HepG2 (cell line): ENCODE measurements at regions not wholly inside any gene's neighbourhood (a gene's known extent, or its start where the extent isn't known, plus 50 kb on each side); places are given as distances from the start of the nearest gene placed in this dataset.

Source experiments
- ATAC-seq: fragments of 200-7000 bp; cut with Tn5 transposase; 3 replicates; pipeline ENCODE4 v1.9.1; 2020; ENCODE audit warnings: mild to moderate bottlenecking, moderate library complexity
- BruUV-seq: library from RNA; stranded (reverse); fragments of 400-500 nt; replicated peaks from 2 replicates; lab custom pipeline; 2021; lab: Mats Ljungman, UMichigan
- CTCF ChIA-PET: fragments of 300-600 bp; formaldehyde crosslinking; extraction: SDS; loops from one replicate; lab custom pipeline; 2021; ENCODE audit warnings: low total read pairs, inconsistent platforms, low intra/inter-chr PET ratio; lab: Yijun Ruan, JAX
- POLR2A ChIA-PET: fragments of 350-600 bp; sonication (Branson Sonifier 250); formaldehyde crosslinking; loops from one replicate; lab custom pipeline; 2020; ENCODE audit warnings: antibody characterized with exemption, inconsistent platforms; lab: Yijun Ruan, JAX
- DNase-seq: peaks from one replicate; pipeline ENCODE4 v3.0.0-alpha.2; 2015; ENCODE audit warnings: low spot score
- FAIRE-seq: peaks from 3 replicates; lab custom pipeline; 2011; peaks lifted over from hg19 to GRCh38; lab: Jason Lieb, UNC
- H2AFZ ChIP-seq: one replicate; pipeline ENCODE4 v1.6.1; 2011; ENCODE audit warnings: low read length, inconsistent platforms
- H3K27ac ChIP-seq: fragments of 300-600 bp; 3 replicates; pipeline ENCODE4 v1.8.0; 2011; ENCODE audit warnings: mixed run types, mild to moderate bottlenecking, mixed read lengths, low read length, inconsistent platforms; ENCODE audit not compliant: insufficient read depth; ENCODE audit errors: extremely low read length
- H3K27me3 ChIP-seq, 2 experiments: fragments of 200-600 bp in 1 of 2; 2 replicates in 1 of 2; 3 replicates in 1 of 2; pipeline versions ENCODE4 v1.6.0 to v1.8.0; 2011; ENCODE audit warnings: low read length in 2 of 2, mild to moderate bottlenecking in 2 of 2, moderate library complexity in 2 of 2, inconsistent platforms in 1 of 2; ENCODE audit not compliant: insufficient read depth in 2 of 2, control insufficient read depth in 1 of 2
- H3K36me3 ChIP-seq, 2 experiments: fragments of 200-600 bp in 1 of 2; replicated peaks in 1 of 2; 2 replicates in 1 of 2; 3 replicates in 1 of 2; pipeline versions ENCODE4 v1.5.1 to v1.8.0; 2011; ENCODE audit warnings: low read length in 2 of 2, inconsistent platforms in 1 of 2; ENCODE audit not compliant: insufficient read depth in 2 of 2, control insufficient read depth in 1 of 2
- H3K4me1 ChIP-seq: 2 replicates; pipeline ENCODE4 v1.5.1; 2012; ENCODE audit warnings: low read length, inconsistent platforms; ENCODE audit not compliant: insufficient read depth
- H3K4me2 ChIP-seq: 2 replicates; pipeline ENCODE4 v1.6.0; 2011; ENCODE audit warnings: low read depth, low read length, inconsistent platforms
- H3K4me3 ChIP-seq, 3 experiments: fragments of 200-600 bp in 1 of 3; sonication (generic), shearing (Covaris generic) in 1 of 3; replicated peaks in 1 of 3; 2 replicates each; pipeline ENCODE4 v1.5.1; 2011 to 2016; ENCODE audit warnings: low read length in 3 of 3, inconsistent platforms in 2 of 3, low read depth in 2 of 3, mild to moderate bottlenecking in 2 of 3, control low read depth in 1 of 3, mixed read lengths in 1 of 3; ENCODE audit not compliant: insufficient read depth in 1 of 3
- H3K79me2 ChIP-seq: one replicate; pipeline ENCODE4 v1.6.1; 2011; ENCODE audit warnings: low read length, inconsistent platforms; ENCODE audit not compliant: insufficient read depth
- H3K9ac ChIP-seq: 2 replicates; pipeline ENCODE4 v1.6.0; 2011; ENCODE audit warnings: mild to moderate bottlenecking, low read depth, low read length, inconsistent platforms; ENCODE audit not compliant: insufficient read depth
- H3K9me3 ChIP-seq: 2 replicates; pipeline ENCODE4 v1.5.1; 2012; ENCODE audit warnings: mild to moderate bottlenecking, low read length
- H4K20me1 ChIP-seq: 2 replicates; pipeline ENCODE4 v1.6.0; 2011; ENCODE audit warnings: inconsistent platforms, mild to moderate bottlenecking, low read length, moderate library complexity; ENCODE audit not compliant: insufficient read depth
- KDM5A ChIP-seq: fragments of 200-600 bp; sonication (generic); IDR thresholded peaks from 2 replicates; pipeline ENCODE4 v1.7.0; 2018; ENCODE audit warnings: antibody characterized with exemption, mild to moderate bottlenecking, low read length, borderline replicate concordance
- NONO ChIP-seq, 2 experiments: fragments of 450-650 bp in 1 of 2; sonication (generic) in 1 of 2; formaldehyde crosslinking in 1 of 2; IDR thresholded peaks in 1 of 2; conservative IDR thresholded peaks in 1 of 2; 2 replicates each; pipeline versions ENCODE4 v1.6.1 to v1.8.0; 2017 to 2022; ENCODE audit warnings: mild to moderate bottlenecking in 1 of 2, missing genetic modification reagents in 1 of 2, moderate library complexity in 1 of 2
- NPAS2 ChIP-seq: sonication (generic); formaldehyde crosslinking; IDR thresholded peaks from 2 replicates; pipeline ENCODE4 v1.8.0; 2022; ENCODE audit warnings: mild to moderate bottlenecking, missing genetic modification reagents, borderline replicate concordance
- NR2F2 ChIP-seq: IDR thresholded peaks from 2 replicates; pipeline ENCODE4 v1.6.1; 2012; ENCODE audit warnings: low read depth, inconsistent platforms, borderline replicate concordance
- SATB2 ChIP-seq: sonication (generic); formaldehyde crosslinking; IDR thresholded peaks from 2 replicates; pipeline ENCODE4 v1.5.0; 2020; ENCODE audit warnings: missing genetic modification reagents
- ZFX ChIP-seq: sonication (generic); formaldehyde crosslinking; IDR thresholded peaks from 2 replicates; pipeline ENCODE4 v1.4.0; 2020; ENCODE audit warnings: mild to moderate bottlenecking, low read depth, missing genetic modification reagents, moderate library complexity
- ZNF253 ChIP-seq: sonication (generic); formaldehyde crosslinking; IDR thresholded peaks from 2 replicates; pipeline ENCODE4 v1.8.0; 2022; ENCODE audit warnings: mild to moderate bottlenecking, missing genetic modification reagents, borderline replicate concordance
- ZNF557 ChIP-seq: sonication (generic); formaldehyde crosslinking; IDR thresholded peaks from 2 replicates; pipeline ENCODE4 v1.4.0; 2020; ENCODE audit warnings: missing genetic modification reagents
- WGBS: methylation state at CpG from one replicate; pipeline ENCODE4 v1.1.6; 2017; ENCODE audit warnings: low lambda C conversion rate; 5-methylcytosine and 5-hydroxymethylcytosine counted together
- in situ Hi-C: cut with HindIII; loops from 2 replicates; pipeline ENCODE4 v1.10.0; 2017; ENCODE audit warnings: low pct_unique_long_range_greater_than_20kb; ENCODE audit not compliant: extremely low pct_ligation_motif_present
- intact Hi-C: fragments of 100-400 bp; cut with micrococcal nuclease; formaldehyde crosslinking; loops from one replicate; pipeline ENCODE4 v1.10.0; 2022; ENCODE audit not compliant: unreplicated experiment
- TF ChIP-seq, protein P1 (sequence below): IDR thresholded peaks from 2 replicates; pipeline ENCODE4 v1.6.1; 2016
- TF ChIP-seq, protein P2 (sequence below): sonication (generic); formaldehyde crosslinking; IDR thresholded peaks from 2 replicates; pipeline ENCODE4 v1.5.0; 2020; ENCODE audit warnings: missing genetic modification reagents
- TF ChIP-seq, protein P3 (sequence below): sonication (generic); formaldehyde crosslinking; IDR thresholded peaks from 2 replicates; pipeline ENCODE4 v1.4.0; 2020; ENCODE audit warnings: missing genetic modification reagents

DNA sequence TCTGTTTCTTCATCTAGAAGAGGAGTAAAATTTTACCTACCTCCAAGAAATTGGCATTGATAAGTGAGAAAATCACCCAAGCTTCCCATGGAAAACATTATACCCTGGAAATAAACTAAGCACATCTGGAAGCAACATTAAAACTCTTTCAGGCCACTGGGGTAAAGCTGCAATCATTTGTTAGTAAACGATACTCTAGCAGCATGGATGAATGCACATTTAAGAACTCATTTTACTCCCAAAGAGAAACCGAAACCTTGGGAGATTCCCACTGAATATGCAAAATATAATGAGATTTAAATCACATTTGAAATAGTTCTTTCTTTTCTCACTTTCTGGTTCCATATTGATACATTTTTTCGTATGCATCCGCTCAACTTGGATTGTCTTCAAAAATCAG lies 467.5 kb downstream of the EFNA5 start (continued):
- TF ChIP-seq, protein P1, sequence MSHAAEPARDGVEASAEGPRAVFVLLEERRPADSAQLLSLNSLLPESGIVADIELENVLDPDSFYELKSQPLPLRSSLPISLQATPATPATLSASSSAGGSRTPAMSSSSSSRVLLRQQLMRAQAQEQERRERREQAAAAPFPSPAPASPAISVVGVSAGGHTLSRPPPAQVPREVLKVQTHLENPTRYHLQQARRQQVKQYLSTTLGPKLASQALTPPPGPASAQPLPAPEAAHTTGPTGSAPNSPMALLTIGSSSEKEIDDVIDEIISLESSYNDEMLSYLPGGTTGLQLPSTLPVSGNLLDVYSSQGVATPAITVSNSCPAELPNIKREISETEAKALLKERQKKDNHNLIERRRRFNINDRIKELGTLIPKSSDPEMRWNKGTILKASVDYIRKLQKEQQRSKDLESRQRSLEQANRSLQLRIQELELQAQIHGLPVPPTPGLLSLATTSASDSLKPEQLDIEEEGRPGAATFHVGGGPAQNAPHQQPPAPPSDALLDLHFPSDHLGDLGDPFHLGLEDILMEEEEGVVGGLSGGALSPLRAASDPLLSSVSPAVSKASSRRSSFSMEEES, result no peak
- TF ChIP-seq, protein P2, sequence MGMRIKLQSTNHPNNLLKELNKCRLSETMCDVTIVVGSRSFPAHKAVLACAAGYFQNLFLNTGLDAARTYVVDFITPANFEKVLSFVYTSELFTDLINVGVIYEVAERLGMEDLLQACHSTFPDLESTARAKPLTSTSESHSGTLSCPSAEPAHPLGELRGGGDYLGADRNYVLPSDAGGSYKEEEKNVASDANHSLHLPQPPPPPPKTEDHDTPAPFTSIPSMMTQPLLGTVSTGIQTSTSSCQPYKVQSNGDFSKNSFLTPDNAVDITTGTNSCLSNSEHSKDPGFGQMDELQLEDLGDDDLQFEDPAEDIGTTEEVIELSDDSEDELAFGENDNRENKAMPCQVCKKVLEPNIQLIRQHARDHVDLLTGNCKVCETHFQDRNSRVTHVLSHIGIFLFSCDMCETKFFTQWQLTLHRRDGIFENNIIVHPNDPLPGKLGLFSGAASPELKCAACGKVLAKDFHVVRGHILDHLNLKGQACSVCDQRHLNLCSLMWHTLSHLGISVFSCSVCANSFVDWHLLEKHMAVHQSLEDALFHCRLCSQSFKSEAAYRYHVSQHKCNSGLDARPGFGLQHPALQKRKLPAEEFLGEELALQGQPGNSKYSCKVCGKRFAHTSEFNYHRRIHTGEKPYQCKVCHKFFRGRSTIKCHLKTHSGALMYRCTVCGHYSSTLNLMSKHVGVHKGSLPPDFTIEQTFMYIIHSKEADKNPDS (CRISPR knock-in tag), result no peak
- TF ChIP-seq KDM5A, result no peak

DNA sequence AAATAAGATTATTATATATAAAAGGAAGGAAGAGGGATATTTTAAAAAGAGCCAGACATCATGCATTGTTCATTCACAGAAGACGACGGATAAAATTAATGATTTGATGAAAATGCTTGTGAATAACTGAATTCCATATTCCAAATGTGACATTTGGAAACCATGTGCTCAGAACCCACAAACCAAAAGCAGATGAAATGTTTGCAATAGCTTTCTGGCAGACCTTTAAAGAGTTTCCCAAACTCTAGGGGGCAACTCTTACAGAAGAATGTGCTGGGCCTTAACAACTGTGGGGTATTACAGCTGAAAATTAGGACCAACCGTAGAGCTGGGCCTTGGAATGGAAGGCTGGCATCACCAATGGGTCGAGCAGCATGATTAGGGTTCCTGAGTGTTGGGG lies 471.0 kb downstream of the EFNA5 start:
- POLR2A ChIA-PET, result no interaction called here
- H3K36me3 ChIP-seq, result no peaks in the 10 kb centered on the region
- WGBS, result 0% methylated on average over 4 of the region's 4 CpGs
- intact Hi-C loops, result no loop called here
- H3K4me1 ChIP-seq, result no peaks in the 10 kb centered on the region
- H2AFZ ChIP-seq, result no peak overlapping the region
- ATAC-seq (no peak), FAIRE-seq (no peak), DNase-seq (no peak)
- no peak overlapping the region for H3K4me3 ChIP-seq
- H3K9ac ChIP-seq, result no peak overlapping the region
- no peaks in the 10 kb centered on the region; the same call in 1 of the 2 replicates for H3K9me3 ChIP-seq
- H3K79me2 ChIP-seq, result no peaks in the 10 kb centered on the region
- H3K27me3 ChIP-seq, result no peaks in the 10 kb centered on the region
- H4K20me1 ChIP-seq, result no peaks in the 10 kb centered on the region
- CTCF ChIA-PET, result no interaction called here
- H3K4me2 ChIP-seq, result no peak overlapping the region
- H3K27ac ChIP-seq, result no peak overlapping the region
- in situ Hi-C loops, result no loop called here
- BruUV-seq, result no TSS peak
- TF ChIP-seq NONO (IDR thresholded peaks at IDR 0.05) (no peak), NONO (CRISPR knock-in tag; conservative IDR thresholded peaks at IDR 0.05) (no peak), ZFX (CRISPR knock-in tag) (no peak), ZNF253 (CRISPR knock-in tag) (no peak), NPAS2 (CRISPR knock-in tag) (no peak), ZNF557 (CRISPR knock-in tag) (no peak), NR2F2 (no peak), SATB2 (CRISPR knock-in tag) (no peak)
- TF ChIP-seq, protein P3, sequence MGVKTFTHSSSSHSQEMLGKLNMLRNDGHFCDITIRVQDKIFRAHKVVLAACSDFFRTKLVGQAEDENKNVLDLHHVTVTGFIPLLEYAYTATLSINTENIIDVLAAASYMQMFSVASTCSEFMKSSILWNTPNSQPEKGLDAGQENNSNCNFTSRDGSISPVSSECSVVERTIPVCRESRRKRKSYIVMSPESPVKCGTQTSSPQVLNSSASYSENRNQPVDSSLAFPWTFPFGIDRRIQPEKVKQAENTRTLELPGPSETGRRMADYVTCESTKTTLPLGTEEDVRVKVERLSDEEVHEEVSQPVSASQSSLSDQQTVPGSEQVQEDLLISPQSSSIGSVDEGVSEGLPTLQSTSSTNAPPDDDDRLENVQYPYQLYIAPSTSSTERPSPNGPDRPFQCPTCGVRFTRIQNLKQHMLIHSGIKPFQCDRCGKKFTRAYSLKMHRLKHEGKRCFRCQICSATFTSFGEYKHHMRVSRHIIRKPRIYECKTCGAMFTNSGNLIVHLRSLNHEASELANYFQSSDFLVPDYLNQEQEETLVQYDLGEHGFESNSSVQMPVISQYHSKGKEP (CRISPR knock-in tag), result no peak
